ENCODE measurements at regions not wholly inside any gene's neighbourhood (a gene's known extent, or its start where the extent isn't known, plus 50 kb on each side); places are given as distances from the start of the nearest gene placed in this dataset.

GRCh38 chr5:110019119-110019518 is 329.4 kb downstream of the MAN2A1 start:
- TF ChIP-seq CTCF (IDR thresholded peaks at IDR 0.05), result no peak
- 97% methylated on average over 6 of the region's 6 CpGs for WGBS (ENCODE audit: insufficient coverage)

GRCh38 chr5:110019780-110020179 is 330.1 kb downstream of the MAN2A1 start:
- no peak for DNase-seq
- H3K9me3 ChIP-seq (ENCODE audit: control insufficient read depth, insufficient read depth, low read length), result no peaks in the 10 kb centered on the region
- ATAC-seq, result no peak
- Mint-ChIP-seq H3K4me1 (no peaks in the 10 kb centered on the region), H3K27ac (no peak overlapping the region), H3K27me3 (ENCODE audit: low read depth in 2 of 2) (peaks cover 0 to 7% of the 10 kb centered on the region in 2 donors), H3K4me3 (no peak overlapping the region), H3K9me3 (no peaks in the 10 kb centered on the region), H3K36me3 (no peaks in the 10 kb centered on the region)
- no peaks in the 10 kb centered on the region for H3K36me3 ChIP-seq (ENCODE audit: control insufficient read depth, insufficient read depth, low read length)
- H3K4me3 ChIP-seq (ENCODE audit: low read length), result no peak overlapping the region
- no peak overlapping the region for H3K27ac ChIP-seq (ENCODE audit: low read length)
- no peaks in the 10 kb centered on the region for H3K4me1 ChIP-seq (ENCODE audit: control insufficient read depth, insufficient read depth, low read length)
- intact Hi-C loops (cut with micrococcal nuclease), result no loop called here
- 88% methylated on average over 4 of the region's 4 CpGs for WGBS (ENCODE audit: insufficient coverage)
- no peak for TF ChIP-seq CTCF (IDR thresholded peaks at IDR 0.05)
- H3K27me3 ChIP-seq (ENCODE audit: control insufficient read depth, insufficient read depth, low read length), result no peaks in the 10 kb centered on the region

More at GRCh38 chr5:110019119-110019518, 329.4 kb downstream of the MAN2A1 start:
- no peak overlapping the region for H3K4me3 Mint-ChIP-seq
- peaks cover 0 to 7% of the 10 kb centered on the region in 2 donors for H3K27me3 Mint-ChIP-seq (ENCODE audit: low read depth in 2 of 2)
- no peak overlapping the region for H3K27ac Mint-ChIP-seq
- H3K4me3 ChIP-seq (ENCODE audit: low read length), result no peak overlapping the region
- no peaks in the 10 kb centered on the region for H3K36me3 ChIP-seq (ENCODE audit: control insufficient read depth, insufficient read depth, low read length)
- H3K4me1 ChIP-seq (ENCODE audit: control insufficient read depth, insufficient read depth, low read length), result no peaks in the 10 kb centered on the region
- no peaks in the 10 kb centered on the region for H3K9me3 ChIP-seq (ENCODE audit: control insufficient read depth, insufficient read depth, low read length)
- ATAC-seq (no peak), DNase-seq (no peak)
- no peak overlapping the region for H3K27ac ChIP-seq (ENCODE audit: low read length)
- H3K27me3 ChIP-seq (ENCODE audit: control insufficient read depth, insufficient read depth, low read length), result no peaks in the 10 kb centered on the region
- H3K4me1 Mint-ChIP-seq, result no peaks in the 10 kb centered on the region
- intact Hi-C loops (cut with micrococcal nuclease), result no loop called here
- H3K36me3 Mint-ChIP-seq, result no peaks in the 10 kb centered on the region
- no peaks in the 10 kb centered on the region for H3K9me3 Mint-ChIP-seq

- H3K9me3 ChIP-seq (ENCODE audit: control insufficient read depth, insufficient read depth, low read length), result no peaks in the 10 kb centered on the region
- H3K36me3 ChIP-seq (ENCODE audit: control insufficient read depth, insufficient read depth, low read length), result no peaks in the 10 kb centered on the region
- H3K4me3 Mint-ChIP-seq, result no peak overlapping the region
- H3K27me3 ChIP-seq (ENCODE audit: control insufficient read depth, insufficient read depth, low read length), result no peaks in the 10 kb centered on the region
- H3K9me3 Mint-ChIP-seq, result no peaks in the 10 kb centered on the region
- H3K36me3 Mint-ChIP-seq, result no peaks in the 10 kb centered on the region
- ATAC-seq, result no peak
- H3K4me3 ChIP-seq (ENCODE audit: low read length), result no peak overlapping the region
- no peak overlapping the region for H3K27ac ChIP-seq (ENCODE audit: low read length)
- DNase-seq, result no peak
- H3K4me1 ChIP-seq (ENCODE audit: control insufficient read depth, insufficient read depth, low read length), result no peaks in the 10 kb centered on the region
- 98% methylated on average over 3 of the region's 3 CpGs for WGBS (ENCODE audit: insufficient coverage)
- no peaks in the 10 kb centered on the region for H3K4me1 Mint-ChIP-seq
- peaks cover 0 to 7% of the 10 kb centered on the region in 2 donors for H3K27me3 Mint-ChIP-seq (ENCODE audit: low read depth in 2 of 2)
- H3K27ac Mint-ChIP-seq, result no peak overlapping the region
- intact Hi-C loops (cut with micrococcal nuclease), result no loop called here
- TF ChIP-seq CTCF (IDR thresholded peaks at IDR 0.05), result no peak
Observed at GRCh38 chr5:110021251-110021650, 331.5 kb downstream of the MAN2A1 start.

- no peaks in the 10 kb centered on the region for H3K36me3 ChIP-seq (ENCODE audit: control insufficient read depth, insufficient read depth, low read length)
- Mint-ChIP-seq H3K27me3 (ENCODE audit: low read depth in 2 of 2) (peaks cover 0 to 3% of the 10 kb centered on the region in 2 donors), H3K4me3 (no peak overlapping the region), H3K9me3 (no peaks in the 10 kb centered on the region), H3K36me3 (no peaks in the 10 kb centered on the region), H3K27ac (no peak overlapping the region), H3K4me1 (peaks cover 0 to 8% of the 10 kb centered on the region in 2 donors)
- H3K27me3 ChIP-seq (ENCODE audit: control insufficient read depth, insufficient read depth, low read length), result no peaks in the 10 kb centered on the region
- DNase-seq, result no peak
- no peak for ATAC-seq
- no peak overlapping the region for H3K27ac ChIP-seq (ENCODE audit: low read length)
- no peaks in the 10 kb centered on the region for H3K4me1 ChIP-seq (ENCODE audit: control insufficient read depth, insufficient read depth, low read length)
- intact Hi-C loops (cut with micrococcal nuclease), result no loop called here
- H3K9me3 ChIP-seq (ENCODE audit: control insufficient read depth, insufficient read depth, low read length), result no peaks in the 10 kb centered on the region
- TF ChIP-seq CTCF (IDR thresholded peaks at IDR 0.05), result no peak
- no peak overlapping the region for H3K4me3 ChIP-seq (ENCODE audit: low read length)
- WGBS (ENCODE audit: insufficient coverage), result 100% methylated on average over 3 of the region's 3 CpGs
Observed at GRCh38 chr5:110025160-110025559, 335.4 kb downstream of the MAN2A1 start.

Data from natural killer cell (primary cell).